Fibroblast of skin of scalp (primary cell): ENCODE measurements at regions not wholly inside any gene's neighbourhood (a gene's known extent, or its start where the extent isn't known, plus 50 kb on each side); places are given as distances from the start of the nearest gene placed in this dataset.
"Not testable (repeated sequence)": the region's sequence is repeated elsewhere in the genome, so short reads cannot be mapped to it uniquely, and the experiment has no call there.

Source experiments
- DNase-seq: peaks from one replicate; pipeline ENCODE4 v3.0.0-alpha.2; 2013

DNA sequence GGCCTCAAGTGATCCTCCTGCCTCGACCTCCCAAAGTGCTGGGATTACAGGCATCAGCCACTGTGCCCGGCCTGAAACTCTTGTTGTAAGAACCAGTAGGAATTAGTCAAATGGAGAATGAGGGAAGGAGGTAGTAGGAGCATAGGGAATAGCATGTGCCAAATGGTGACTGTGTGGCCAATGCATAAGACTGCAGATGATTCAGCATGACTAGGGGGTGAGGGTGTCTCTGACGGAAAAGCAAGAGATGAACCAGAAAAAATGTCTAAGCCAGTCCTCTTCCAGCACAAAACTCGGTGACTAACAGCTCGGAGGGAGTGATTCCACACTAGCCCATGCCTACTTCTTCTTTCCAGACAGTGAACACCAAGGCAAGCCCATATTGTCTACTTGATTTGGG is 58.2 kb upstream of the DUSP21 start:
- DNase-seq: peak; percentile 30

DNA sequence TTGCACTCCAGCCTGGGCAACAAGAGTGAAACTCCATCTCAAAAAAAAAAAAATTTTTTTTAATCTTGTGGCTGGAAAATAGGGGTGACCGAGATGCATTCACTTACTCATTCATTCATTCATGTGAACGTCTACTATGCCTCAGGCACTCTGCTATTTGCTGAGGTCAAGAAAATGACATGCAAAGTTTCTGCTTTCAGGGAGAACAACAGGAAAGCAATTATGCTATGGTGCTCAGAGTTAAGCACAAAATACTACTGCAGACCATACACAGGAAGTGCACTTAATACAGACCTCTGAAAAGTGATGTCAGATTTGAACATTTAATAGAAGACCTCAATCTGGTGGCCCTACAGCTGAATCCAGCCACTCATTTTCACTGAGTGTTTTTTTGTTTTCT is 59.6 kb upstream of the DUSP21 start:
- no peak for DNase-seq

DNA sequence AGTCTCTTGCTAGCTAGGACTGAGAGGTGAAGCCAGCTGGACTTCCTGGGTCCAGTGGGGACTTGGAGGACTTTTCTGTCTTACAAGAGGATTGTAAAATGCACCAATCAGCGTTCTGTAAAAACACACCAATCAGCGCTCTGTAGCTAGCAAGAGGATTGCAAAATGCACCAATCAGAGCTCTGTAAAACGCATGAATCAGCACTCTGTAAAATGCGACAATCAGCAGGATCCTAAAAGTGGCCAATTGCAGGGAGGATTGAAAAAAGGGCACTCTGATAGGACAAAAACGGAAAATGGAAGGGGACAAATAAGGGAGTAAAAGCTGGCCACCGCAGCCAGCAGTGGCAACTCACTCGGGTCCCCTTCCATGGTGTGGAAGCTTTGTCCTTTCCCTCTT is 65.6 kb upstream of the DUSP21 start:
- no peak for DNase-seq

DNA sequence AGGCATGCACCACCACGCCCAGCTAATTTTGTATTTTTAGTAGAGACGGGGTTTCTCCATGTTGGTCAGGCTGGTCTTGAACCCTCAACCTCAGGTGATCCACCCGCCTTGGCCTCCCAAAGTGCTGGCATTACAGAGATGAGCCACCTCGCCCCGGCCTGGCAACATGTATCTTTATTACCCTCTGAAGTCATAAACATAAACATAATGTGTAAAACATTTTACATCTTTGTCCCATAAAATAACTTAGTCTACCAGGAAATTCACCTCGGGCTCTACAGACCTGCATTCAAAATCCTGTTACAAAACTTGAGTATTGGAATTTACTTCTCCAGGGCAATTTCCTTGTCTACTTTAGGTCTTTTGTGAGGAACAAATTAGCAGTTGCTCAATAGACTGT is 68.1 kb upstream of the DUSP21 start:
- DNase-seq: no peak

DNA sequence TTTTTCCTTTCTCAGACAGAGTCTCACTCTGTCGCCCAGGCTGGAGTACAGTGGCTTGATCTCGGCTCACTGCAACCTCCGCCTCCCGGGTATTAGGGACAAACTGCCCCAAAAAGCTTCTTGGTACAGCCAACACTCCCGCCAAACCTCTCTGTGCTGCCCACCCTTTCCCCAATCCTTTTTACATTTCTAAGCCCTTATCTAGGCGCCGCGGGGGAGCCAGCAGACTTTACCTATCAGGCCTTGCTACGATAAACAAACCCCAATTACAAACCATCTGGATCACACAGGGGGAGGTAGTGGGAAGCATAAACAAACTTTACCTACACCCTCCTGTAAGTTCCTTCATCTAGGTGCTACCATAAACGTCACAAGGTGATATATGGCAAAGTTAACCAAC is 69.8 kb upstream of the DUSP21 start:
- not testable (repeated sequence) for DNase-seq

DNA sequence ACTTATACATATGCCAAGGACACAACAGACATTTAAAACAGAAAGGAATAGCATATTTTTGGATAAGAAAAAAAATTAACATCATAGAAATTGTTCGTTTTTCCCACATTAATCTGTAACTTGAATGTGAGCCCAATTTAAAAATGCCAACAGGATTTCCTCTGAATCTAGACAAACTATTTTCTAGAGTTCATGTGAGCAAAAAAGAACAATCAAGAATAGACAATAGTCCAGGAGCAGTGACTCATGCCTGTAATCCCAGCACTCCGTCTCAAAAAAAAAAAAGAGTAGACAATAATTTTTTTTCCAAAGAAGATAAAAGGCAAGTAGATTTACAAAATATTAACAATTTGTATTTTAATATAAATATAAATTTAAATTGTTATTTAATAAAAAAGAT is 73.7 kb upstream of the DUSP21 start:
- no peak for DNase-seq

DNA sequence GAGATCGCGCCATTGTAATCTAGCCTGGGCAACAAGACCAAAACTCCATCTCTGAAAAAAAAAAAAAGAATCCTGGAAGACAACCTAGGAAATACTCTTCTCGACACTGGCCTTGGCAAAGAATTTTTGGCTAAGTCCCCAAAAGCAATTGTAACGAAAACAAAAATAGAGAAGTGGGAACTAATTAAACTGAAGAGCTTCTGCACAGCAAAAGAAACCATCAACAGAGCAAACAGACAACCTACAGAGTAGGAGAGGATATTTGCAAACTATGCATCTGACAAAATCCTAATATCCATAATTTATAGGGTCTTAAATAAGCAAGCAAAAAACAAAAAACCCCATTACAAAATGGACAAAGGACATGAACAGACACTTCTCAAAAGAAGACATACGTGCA is 76.5 kb upstream of the DUSP21 start:
- no peak for DNase-seq

DNA sequence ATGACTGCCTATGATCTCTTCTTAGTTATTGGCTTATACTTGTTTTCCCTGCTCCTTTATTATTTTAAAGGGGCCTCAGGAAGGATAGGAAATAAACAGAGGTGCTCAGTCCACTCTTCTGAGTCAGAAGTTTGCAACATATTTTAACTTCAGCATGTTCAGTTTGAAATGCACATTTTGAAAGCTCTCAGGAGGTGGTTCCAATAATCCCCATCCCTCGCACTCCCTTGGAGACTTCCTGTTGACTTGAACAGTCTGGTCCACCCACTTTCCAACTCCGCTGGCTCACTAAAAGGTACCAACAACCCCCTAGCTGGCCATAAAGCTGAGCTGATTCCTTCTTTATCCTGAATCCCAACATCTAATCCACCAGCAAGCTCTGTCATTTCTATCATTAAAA is 78.3 kb upstream of the DUSP21 start:
- DNase-seq: no peak

DNA sequence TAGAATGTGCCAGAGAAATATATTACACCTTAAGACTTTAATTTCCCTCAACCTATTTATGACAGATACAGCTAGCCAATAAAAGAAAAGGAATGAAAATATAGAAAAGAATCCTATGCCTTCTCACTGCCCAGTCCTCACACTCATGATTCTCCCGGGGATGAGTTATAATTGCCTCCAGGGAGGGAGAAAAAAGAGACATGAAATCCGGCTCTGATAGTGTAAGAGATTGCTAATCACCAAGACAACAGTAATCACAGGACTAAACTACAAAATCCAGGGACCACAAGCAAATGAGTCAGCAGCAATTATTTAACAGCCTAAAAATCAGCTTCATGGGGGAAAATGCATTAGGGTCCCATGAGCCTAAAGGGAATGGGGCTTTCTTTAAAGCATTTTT is 95.9 kb upstream of the DUSP21 start:
- no peak for DNase-seq

DNA sequence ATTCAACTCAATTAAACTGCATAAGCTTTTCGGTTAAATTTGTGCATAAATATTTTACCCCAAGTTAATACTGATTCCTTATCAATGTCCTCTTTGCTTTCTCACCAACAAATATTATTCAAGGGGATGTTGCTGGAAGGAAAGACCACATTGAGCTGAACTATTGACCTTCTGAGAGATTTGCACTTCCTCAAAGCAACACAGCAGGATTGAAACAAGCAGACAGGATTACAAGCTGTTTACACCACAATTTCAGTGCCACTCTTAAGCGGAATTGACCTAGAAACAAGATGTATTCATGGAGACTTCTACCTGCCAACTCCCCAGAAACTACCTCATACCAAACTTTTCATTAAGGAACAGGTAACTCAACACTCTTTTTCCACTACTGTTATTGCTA is 96.5 kb upstream of the DUSP21 start:
- DNase-seq: no peak

DNA sequence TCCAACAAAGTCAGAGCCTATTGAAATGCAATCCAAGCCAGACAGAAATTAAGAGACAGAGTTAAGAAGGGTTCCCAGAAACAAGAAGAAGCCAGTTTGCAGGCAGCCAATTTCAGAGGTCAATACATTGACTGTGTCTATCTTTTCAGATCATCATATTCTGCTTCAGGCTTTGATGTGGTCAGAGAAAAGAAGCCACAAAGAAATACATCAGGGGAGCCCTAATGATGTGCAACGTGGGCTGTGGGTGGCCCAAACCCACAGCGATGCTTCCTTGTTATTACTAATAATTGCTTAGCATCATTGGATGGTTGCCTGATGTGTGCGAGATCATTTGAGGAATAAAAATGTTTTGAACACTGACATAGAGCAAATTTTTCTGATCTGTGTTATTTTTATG is 99.0 kb upstream of the DUSP21 start:
- DNase-seq: no peak

DNA sequence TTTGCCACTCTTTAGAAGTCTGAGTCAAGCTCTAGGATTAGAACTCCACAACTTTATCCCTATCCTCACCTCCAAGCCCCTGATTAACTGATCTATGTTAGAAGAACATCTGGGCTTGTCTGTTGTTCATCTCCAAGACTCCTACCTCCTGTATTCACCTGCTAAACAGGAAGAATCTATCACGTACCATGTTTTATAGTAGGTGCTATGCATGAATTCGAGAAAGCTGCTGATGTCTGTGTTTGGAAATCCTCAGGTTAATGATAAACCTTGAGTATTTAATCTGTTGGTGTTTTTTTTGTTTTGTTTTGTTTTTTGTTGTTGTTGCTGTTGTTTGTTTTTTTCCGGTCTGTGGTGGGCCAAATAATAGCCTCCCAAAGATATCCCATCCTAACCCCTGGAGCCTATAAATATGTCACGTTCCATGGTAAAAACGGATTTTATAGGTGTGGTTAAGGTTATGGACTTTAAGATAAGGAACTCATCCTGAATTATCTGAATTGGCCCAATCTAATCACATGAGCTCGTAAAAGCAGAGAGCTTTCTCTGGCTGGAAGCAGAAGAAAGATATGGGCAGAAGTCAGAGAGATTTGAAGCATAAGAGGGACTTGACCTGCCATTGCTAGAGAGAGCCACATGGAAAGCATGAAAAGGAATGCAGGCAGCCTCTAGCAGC is 101.2 kb upstream of the DUSP21 start:
- DNase-seq: no peak

DNA sequence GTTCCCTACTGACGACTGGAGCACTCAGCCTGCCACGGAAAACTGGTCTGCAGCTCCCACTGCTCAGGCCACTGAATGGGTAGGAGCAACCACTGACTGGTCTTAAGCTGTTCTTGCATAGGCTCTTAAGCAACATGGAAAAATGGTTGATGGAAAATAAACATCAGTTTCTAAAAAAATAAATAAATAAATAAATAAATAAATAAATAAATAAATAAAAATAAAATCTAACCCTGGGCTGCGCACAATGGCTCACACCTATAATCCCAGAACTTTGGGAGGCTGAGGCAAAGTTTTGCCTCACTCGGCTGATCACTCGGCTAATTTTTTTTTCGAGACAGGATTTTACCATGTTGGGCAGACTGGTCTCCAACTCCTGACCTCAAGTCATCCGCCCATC is 102.0 kb upstream of the DUSP21 start:
- not testable (repeated sequence) for DNase-seq

DNA sequence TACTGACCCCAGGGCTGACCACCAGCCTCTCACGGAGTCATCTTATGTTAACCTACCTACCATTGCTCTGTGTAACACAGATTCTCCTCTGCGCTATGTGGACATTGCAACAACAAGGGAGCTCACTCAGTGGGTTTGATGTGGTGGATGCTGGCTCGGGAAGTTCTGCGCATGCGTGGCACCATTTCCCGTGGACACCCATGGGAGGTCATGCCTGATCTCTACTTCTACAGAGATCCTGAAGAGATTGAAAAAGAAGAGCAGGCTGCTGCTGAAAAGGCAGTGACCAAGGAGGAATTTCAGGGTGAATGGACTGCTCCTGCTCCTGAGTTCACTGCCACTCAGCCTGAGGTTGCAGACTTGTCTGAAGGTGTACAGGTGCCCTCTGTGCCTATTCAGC is 102.4 kb upstream of the DUSP21 start:
- DNase-seq: not testable (repeated sequence)

DNA sequence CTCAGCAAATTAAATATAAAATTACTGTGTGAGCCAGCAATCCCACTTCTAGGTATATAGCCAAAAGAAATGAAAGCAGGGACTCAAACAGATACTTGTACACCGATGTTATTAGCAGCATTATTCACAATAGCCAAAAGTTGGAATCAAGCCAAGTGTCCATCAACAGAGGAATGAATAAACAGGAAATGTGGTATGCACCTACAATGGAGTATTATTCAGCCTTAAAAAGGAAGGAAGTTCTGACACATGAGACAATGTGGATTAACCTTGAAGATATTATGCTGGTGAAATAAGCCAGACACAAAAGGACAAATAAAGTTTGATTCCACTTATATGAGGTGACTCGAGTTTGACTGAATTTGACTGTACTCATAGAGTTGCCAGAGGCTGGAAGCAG is 108.3 kb upstream of the DUSP21 start:
- no peak for DNase-seq

DNA sequence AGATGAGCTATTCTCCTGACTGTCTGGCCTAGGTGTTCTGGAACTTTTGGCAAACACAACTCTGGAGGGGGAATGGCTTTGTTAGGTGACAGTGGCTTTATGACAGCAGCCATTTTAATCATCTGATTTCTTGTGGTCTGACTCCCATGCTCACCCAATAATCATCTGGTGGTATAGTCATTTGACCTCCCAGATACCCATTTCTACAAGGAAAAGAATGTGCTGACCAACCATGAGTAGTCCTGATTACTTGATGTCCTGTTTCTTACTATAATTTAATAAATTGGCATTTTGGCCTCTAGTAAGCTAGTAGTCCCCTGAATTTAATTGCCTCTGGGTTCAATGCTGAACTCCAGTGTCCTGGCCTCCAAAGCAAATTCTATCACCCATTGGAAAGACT is 109.9 kb upstream of the DUSP21 start:
- no peak for DNase-seq

DNA sequence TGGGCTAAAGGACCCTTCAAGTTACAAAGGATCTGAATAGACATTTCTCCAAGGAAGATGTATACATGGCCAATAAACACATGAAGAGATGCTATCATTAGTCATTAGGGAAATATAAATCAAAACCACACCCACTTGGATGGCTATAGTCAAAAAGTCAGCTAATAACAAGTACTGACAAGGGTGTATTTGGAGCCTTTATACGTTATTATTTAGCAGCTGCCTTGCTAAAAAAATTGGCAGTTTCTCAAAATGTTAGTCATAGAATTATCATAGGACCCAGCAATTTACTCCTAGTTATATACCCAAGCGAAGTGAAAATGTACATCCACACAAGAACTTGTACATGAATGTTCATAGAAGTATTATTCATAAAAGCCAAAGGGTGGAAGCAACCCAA is 112.7 kb upstream of the DUSP21 start:
- DNase-seq: no peak

DNA sequence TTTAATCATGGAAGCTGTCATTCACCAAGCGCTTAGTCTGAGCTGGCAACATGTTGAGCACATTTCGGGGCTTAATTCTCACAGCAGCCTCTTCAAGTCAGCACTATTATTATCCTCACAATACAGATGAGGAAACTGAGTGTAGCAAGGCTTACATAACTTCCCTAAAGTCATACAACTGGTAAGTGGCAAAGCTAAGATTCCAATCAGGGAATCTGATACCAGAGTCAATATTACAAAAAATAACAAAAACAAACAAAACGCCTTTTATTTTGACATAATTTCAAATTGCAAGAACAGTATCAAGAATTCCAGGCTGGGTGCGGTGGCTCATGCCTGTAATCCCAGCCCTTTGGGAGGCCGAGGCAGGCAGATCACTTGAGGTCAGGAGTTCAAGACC is 120.4 kb upstream of the DUSP21 start:
- DNase-seq: no peak

DNA sequence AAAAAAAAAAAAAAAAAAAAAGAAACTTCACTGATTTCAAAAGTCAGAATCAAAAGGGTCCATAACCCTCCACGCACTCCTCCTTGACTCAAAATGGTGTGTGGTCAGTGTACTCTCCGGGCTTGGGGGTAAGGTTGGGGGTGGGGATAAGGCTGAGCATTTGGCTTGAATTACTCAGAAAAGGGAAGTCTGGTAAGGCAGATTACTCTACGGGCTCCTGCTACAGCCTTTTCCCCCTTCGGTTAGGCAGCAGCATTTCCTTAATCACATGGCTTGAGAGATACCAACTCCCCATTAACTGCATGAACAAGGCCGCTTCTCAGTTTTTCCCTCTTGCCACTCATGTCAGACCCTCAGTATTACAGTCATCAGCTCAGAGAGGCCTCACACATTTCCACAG is 135.4 kb upstream of the DUSP21 start:
- no peak for DNase-seq

DNA sequence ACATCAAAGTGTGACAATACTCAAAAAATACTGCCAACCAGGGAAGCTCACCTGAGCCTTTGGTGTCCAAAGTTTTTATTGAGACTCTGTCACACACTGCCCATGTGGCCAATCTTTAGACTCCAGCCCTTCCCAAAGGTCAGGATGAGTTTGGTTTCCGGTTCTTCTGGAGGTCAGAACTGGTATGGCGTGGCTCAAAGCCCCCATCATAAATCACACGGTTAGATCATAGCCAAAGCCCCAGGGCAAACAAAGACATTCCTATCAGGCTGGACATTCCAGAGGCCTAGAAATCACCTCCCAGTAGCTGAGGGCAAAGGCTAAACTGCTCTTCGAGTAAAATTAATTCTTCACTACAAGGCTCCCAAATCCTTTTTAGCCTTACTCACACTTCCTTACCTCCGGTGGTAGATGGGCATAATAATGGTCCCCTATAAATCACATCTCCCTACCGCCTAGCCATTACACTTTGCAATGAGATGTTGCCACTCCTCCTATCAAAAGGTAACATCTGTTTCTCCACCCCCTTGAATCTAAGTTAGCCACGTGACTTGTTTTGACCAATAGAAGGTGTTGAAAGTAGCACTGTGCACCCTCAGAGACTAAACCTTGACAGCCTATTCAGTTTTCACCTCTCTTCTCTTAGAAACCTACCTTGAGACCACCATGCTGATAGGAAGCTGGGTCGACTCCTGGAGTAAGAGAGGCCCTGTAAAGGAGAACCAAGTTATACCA is 137.8 kb upstream of the DUSP21 start:
- DNase-seq: no peak

DNA sequence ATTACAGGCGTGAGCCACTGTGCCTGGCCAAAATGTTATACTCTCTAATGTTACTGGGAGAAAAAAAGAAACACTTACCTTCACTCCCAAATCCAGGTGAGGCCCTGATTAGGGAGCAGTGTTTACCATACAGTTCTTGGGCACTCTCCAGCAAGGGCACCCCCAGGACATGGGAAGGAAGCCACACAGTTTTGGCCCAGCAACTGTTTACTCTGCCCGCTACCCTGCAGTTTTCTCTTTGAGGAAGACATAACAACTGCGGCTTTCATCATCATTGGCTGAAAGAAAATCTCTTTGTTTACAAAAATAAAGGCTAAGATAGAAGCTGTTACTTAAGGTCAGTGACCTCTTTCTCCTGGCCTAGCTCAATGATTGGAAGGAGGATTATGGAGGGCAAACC is 145.5 kb upstream of the DUSP21 start:
- DNase-seq: no peak

DNA sequence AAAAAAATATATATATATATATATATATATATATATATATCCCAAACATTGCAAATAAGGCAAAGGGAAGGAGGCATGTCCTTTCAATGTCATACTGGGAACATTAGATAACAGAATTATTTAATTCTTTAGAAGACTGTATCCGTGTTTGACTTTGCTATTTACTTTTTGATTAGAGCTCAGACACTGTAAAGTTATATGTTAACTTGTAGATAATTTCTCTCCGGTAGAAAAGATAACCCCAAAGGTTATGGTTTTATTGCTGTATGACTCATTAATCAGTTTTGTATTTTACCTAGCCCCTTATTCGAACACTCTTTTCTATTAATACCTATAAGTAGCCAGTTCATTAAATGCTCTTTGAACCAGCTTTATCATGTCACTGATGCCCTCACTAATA is 150.6 kb upstream of the DUSP21 start:
- DNase-seq: no peak

DNA sequence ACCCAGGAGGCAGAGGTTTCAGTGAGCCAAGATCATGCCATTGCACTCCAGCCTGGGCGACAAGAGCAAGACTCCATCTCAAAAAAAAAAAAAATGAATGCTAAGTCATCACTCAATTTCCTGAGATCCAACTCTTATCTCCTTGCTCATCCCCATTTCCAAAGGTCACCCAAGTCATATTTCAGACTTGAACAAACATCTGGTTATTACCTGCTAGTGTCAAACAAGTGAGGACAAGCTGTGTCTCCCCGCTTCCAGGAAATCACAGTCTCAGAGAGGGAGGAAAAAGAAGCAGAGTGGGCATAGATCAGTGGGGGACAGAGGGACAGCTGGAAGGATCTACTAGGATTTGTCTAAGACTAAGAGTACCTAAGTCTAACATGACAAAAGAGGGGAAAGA is 147.5 kb upstream of the FUNDC1 start:
- DNase-seq: no peak

DNA sequence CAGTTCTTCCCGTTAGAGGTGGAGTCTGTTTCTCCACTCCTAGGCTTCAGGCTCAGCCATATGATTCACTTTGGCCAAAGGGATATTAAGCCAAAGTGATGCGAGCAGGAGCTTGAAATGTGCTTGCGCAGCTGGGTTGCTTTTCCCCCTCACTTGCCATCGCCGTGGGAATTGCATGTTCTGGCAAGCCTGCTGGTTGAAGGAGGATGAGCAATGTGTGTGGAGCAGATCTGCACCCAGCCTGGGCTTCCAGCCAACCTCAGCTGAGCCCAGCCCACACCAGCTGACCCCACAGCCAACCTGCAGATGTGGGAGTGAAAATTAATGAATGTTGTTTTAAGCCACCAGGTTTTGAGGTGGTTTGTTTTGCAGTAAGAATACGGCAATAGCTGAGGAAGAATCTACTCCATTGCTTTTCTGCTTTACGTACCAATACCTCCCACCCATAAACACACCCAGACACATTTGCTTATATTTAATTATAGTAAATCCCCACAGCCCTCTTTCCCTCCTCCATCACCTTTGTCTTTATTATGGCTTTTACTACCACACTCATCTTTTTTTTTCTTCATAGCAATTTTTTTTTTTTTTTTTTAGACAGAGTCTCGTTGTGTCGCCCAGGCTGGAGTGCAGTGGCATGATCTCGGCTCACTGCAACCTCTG is 132.8 kb upstream of the FUNDC1 start:
- peak; percentile 69 for DNase-seq
